Daoy (cell line): ENCODE measurements at regions not wholly inside any gene's neighbourhood (a gene's known extent, or its start where the extent isn't known, plus 50 kb on each side); places are given as distances from the start of the nearest gene placed in this dataset.
"Not testable (repeated sequence)": the region's sequence is repeated elsewhere in the genome, so short reads cannot be mapped to it uniquely, and the experiment has no call there.

Source experiments
- DNase-seq: peaks from one replicate; pipeline ENCODE4 v3.0.0-alpha.2; 2015; ENCODE audit warnings: low read depth

DNA sequence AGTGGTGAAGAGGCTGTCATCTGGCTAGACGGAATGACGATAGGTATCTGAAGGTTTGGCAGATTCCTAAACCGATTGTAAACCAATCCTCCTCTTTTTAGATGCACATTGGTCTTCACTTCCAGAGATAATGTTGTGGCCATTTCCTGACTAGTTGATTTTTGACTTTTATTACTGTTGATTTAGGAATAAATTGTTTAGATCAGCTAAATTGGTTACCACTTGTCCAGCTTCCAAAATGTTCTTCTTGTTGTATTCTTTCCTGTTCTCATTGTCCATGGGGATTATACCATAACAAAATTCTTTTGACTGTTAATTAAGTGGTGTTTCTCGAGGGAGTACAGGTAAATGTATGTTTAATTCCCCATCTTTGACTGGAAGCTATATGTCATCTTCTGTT is 119.7 kb downstream of the MACROH2A1 start:
- DNase-seq, result no peak

GRCh38 chr5:135276151-135276550 is 122.9 kb downstream of the MACROH2A1 start:
- DNase-seq, result no peak

DNA sequence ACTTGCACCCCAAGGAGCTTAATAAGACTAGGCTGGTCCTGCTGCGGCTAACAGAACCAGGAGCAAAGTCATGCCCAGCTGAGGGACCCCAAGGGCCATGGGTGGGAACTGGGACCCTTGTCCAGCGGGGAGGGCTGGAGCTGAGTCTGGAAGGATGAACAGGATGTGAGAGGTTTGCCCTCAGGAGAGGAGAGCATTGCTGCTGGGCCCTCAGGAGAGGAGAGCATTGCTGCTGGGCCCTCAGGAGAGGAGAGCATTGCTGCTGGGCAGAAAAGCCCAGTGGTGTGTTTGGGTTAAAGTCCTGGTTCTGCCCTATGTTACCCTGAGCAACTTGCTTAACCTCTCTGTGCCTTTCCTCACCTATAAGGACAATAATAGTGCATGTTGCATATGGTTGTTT is 125.8 kb downstream of the MACROH2A1 start:
- DNase-seq, result no peak

DNA sequence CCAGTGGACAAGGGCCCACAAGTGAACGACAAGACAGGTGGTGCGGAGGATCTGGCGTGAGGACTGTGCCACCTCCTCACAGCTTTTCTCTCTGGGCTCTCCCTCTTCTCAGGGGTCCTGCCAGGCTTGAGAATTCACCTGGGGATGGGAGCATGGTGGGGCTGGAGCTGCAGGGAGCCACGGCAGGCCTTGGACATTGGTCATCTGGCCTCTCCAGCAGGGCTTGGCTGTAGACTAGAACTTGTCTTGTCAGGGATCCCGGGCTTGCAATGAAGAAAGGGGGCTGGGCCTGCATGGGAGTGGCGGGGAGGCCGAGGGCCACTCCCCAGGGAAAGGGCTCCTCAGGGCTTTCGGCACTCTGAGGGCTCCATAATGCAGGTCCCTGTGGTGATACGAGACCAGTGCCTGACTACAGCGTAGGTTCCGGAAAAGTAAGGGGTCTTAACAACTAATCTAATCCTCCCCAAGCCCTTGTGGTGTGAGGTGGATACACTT is 126.7 kb downstream of the MACROH2A1 start:
- no peak for DNase-seq

DNA sequence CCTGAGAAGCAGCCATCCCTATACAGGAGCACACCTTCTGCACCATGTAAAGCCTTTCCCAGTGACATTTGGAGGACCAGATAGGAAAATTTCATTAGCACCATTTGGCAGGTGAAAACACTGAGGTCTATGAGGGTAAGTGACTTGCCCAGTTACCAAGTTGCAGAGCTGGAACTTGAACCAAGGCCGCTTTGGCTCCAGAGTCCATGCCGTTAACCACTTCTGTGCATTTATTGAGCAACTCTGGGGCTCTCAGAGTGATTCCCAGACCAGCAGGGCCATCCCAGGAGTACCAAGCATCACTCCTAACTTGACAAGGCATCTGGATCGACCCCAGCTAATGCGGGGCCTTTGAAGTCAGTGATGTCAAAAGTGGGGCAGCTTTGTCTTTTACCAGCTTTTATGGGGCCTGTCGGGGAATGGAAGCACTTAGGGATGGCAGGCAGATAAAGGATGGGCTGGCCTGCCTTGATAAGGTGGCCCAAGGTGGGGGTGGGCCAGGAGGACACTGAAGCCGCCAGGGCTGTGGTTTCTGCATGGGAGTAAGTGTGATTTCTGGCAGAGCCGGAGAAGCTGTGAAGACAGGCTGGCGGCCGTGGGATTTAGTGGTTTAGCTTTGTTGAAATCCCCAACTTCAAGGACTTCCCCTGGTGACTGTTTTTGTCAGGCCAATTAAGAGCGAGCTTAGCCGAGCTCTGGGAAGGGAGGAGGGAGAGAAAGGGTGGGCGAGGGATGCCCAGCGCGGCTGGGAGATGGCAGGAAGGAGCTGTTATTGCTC is 127.3 kb downstream of the MACROH2A1 start:
- peak; percentile 59 for DNase-seq

DNA sequence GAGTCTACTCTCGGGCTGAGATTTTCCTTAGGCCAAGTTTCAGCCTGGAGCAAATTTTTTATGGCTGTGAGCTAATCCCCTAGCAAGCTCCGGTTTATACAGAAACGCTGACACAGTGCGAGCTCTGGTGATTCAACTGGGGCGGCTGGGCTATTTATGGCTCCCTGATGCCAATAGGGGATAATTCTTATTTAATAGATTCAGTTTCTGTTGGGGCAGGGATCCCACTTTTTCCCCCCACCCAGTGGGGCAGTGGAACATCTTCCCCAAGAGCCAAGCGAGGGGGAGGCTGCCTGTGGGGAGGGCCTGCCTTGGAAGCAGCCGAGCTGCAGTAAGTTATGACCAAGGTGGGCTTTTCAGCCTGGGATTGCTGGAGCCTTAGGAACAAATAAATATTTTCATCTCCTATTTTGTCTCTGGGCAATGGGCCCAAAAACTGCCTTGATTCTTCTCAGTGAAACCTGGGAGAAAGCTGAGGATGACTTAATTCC is 129.1 kb downstream of the MACROH2A1 start:
- peak; percentile 80 for DNase-seq

- DNase-seq, result peak; percentile 25
Observed at GRCh38 chr5:135269199-135269598, 129.8 kb downstream of the MACROH2A1 start.

DNA sequence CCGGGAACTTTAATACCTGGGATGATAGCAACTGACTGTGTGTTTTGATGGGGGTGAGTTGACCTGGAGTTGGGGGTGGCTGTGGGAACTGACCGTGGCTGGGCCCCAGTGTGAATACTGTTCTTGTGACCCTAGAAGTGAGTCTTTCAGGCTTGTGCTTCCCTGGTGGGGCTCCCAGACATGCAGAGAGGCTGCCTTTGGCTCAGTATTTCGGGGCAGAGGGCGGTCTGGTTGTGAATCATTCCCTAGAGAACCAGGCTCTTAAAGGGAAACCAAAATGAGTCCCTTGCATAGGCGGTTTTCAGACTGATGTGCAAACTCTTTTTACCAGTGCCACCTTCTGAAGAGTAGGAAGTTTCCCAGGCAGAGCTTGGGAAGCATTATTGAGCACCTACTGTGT is 132.1 kb downstream of the MACROH2A1 start:
- peak; percentile 69 for DNase-seq

DNA sequence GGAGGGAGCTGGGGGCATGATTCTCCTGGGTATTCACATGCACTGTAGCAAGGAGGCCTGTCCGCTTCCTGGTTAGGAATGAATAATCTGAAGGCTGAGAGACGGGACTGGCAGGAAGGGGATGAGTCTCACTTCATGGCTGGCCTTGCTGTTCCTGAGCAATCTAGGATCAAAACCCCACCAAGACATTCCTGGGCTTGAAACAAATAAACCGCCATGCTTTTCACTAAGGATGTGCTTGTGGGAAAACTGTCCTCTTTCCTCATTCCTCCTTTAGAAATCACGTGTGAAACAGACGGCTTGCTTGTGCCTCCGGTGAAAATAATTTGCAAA is 132.8 kb downstream of the MACROH2A1 start:
- DNase-seq, result no peak

DNA sequence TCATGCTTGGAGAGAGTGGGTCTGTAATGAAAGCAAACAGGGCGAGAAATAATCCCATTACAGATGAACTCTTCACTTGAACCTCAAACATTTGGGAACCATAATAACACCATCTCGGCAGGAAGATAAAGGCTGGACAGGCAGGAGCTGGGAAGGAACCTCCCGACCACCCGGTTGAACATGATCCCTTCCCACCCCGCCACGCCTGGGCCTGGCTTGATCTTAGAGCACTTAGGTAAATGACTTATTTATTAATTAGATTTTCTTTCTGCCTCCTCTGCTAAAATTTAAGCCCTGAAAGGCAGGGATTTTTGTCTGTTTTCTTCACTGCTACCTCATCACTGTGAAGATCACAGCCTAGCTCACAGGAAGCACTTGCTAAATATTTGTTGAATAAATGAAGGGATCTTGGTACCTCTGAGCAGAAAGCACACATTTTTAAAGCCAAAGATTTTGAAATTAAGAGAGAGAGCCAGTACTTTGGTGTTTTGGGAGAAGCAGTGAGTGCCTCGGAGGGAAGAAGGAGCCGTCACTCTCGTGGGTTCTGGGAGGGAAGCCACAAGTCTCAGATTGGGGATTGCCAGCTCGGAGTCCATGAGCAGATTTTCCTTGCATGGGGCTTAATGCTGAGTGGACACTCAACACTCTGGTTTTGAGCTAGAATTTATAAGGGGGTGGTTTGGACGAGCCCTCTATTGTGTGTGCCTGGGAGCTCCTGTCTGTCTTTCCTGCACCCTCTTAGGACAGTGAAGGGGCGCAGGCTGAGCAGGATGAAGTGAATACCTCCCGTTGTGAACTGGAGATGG is 133.3 kb downstream of the MACROH2A1 start:
- DNase-seq, result no peak

GRCh38 chr5:135264451-135265440 is 134.3 kb downstream of the MACROH2A1 start:
- DNase-seq, result no peak

GRCh38 chr5:135263022-135263668 is 135.9 kb downstream of the MACROH2A1 start:
- no peak for DNase-seq

DNA sequence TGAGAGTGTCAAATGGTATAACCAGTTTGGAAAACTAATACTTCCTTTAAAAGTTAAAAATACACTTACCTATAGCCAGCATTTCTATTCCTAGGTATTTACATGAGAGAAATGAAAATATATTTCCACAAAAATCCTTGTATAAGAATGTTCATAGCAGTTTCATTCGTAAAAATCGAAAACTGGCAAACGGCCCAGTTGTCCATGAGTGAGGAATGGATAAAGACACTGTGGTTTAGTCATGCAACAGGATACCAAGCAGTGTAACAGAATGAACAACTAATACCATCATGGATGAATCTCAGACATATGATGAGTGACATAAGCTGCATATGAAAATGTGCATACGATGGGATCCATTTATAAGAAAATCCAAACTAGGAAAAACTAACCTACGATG is 136.7 kb downstream of the MACROH2A1 start:
- no peak for DNase-seq

- not testable (repeated sequence) for DNase-seq
Observed at GRCh38 chr5:135260108-135260507, 138.9 kb downstream of the MACROH2A1 start.

- DNase-seq, result no peak
Observed at GRCh38 chr5:135255461-135256178, 143.4 kb downstream of the MACROH2A1 start.

DNA sequence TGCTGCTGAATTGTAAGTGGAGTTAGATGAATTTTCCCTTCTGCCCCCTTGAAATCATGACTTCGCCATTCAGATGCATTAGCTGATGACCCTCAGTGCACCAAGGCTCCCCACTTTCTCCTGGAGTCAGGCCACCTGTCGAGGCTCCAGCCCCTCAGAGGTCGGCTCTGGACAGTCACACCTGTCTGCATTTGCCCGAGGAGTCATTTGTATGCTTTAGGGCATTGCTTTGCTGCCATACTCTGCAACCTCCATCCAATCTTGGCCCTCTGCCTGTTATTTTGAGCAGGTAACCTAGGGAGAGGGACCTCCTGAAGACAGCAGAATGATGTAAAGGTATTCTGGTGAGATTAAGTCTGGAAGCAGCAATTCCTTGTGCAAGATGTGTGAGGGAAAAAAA is 144.8 kb downstream of the MACROH2A1 start:
- DNase-seq, result peak; percentile 0

DNA sequence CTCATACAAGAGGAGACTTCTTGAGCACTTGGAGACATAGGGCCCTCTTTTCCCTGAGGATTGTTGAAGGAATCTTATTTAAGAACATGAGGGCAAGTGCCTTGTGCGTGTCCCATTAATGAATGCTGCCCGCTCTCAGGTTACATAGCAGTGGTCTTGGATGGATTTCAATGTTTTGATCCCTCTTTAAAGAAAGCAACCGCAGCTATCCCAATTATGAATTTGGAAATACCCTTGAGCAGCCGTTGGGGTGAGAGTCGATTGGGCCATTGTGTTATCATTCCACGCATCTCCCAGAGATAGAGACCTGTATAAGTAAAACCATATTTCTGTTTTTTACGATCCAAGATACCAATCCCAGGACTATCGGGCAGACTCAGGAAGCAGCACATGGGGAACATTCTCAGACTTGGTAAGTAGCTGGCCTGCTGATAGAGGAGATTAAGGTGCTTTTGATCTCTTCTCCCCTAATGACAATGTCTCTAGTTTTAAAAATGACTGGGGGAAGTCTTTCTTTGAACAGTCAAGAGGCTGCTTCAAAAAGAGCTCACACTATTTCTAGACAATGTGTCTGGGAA is 145.3 kb downstream of the MACROH2A1 start:
- peak; percentile 10 for DNase-seq

GRCh38 chr5:135251093-135251492 is 147.9 kb downstream of the MACROH2A1 start:
- DNase-seq, result peak; percentile 0

GRCh38 chr5:135250671-135251070 is 148.4 kb downstream of the MACROH2A1 start:
- DNase-seq, result no peak

DNA sequence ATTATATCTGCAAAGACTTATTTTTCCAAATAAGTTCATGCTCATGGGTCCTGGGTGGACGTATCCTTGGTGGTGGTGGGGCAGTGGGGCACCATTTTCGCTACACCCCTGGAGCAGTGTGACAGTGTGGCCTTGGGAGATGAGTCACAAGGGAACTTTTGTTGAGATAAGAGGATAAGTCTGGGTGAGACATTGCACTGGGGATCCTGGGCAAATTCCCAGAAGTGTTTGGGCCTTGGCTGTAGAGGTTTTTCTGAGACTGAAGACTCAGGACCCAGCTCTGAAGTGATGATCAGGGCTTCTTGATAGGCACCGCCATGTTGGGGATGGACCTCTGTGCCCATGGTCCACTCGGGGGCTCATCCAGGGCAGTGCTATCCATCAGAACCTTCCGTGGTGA is 149.4 kb downstream of the MACROH2A1 start:
- peak; percentile 46 for DNase-seq
